ENCODE measurements at regions not wholly inside any gene's neighbourhood (a gene's known extent, or its start where the extent isn't known, plus 50 kb on each side); places are given as distances from the start of the nearest gene placed in this dataset.

DNA sequence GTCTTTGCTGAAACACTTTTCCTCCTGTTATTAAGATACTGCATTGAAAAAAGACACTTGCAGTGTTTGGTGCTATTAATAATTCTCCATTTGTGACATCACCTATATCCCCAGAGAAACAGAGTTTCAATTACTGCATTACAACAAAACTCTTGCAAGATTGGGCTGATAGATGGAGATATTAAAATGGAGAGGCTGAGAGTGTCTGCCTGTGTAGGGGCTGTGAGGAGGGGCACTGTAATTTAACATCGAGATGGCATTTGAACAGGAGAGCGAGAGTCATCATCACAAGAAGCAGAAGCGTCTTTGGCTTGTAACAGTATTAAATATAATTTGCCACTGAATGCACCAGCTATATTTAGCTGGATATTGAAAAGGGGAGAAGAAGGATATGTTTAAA lies 316.5 kb downstream of the CDH26 start:
- Histone ChIP-seq H3K4me2 (no peak overlapping the region), H3K9me3 (no peaks in the 10 kb centered on the region), H3K4me3 (no peak overlapping the region), H3K4me1 (no peaks in the 10 kb centered on the region), H3K27ac (no peak overlapping the region)
- FAIRE-seq: no peak
- WGBS (ENCODE audit: missing lambda C conversion rate): 10% methylated on average over 3 of the region's 3 CpGs
- no peak for TF ChIP-seq ZNF302 (CRISPR knock-in tag; IDR thresholded peaks at IDR 0.05)
- TF ChIP-seq JUNB (IDR thresholded peaks at IDR 0.05): no peak
- no peak for TF ChIP-seq CBX8 (IDR thresholded peaks at IDR 0.05)
- no peak for TF ChIP-seq PHF8 (IDR thresholded peaks at IDR 0.05; ENCODE audit: borderline replicate concordance, low read depth)
- no peak for TF ChIP-seq POLR2AphosphoS2 (conservative IDR thresholded peaks at IDR 0.05; ENCODE audit: low read length)
- TF ChIP-seq RCOR1 (IDR thresholded peaks at IDR 0.05; ENCODE audit: low read depth, low read length): no peak
- TF ChIP-seq RARB (CRISPR knock-in tag; IDR thresholded peaks at IDR 0.05): no peak
- TF ChIP-seq, protein P1, sequence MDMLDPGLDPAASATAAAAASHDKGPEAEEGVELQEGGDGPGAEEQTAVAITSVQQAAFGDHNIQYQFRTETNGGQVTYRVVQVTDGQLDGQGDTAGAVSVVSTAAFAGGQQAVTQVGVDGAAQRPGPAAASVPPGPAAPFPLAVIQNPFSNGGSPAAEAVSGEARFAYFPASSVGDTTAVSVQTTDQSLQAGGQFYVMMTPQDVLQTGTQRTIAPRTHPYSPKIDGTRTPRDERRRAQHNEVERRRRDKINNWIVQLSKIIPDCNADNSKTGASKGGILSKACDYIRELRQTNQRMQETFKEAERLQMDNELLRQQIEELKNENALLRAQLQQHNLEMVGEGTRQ (IDR thresholded peaks at IDR 0.05): no peak
- no peak for TF ChIP-seq CEBPB (IDR thresholded peaks at IDR 0.05)
- no peak for TF ChIP-seq RNF2 (IDR thresholded peaks at IDR 0.05; ENCODE audit: borderline replicate concordance, low read depth)
- TF ChIP-seq EHMT2 (IDR thresholded peaks at IDR 0.05; ENCODE audit: low read depth): no peak
- no peak for TF ChIP-seq RFX5 (IDR thresholded peaks at IDR 0.05)
- TF ChIP-seq POLR2A (IDR thresholded peaks at IDR 0.05; ENCODE audit: low read length): no peak
- no peak for TF ChIP-seq HEYL (CRISPR knock-in tag; IDR thresholded peaks at IDR 0.05)
- TF ChIP-seq, protein P2, sequence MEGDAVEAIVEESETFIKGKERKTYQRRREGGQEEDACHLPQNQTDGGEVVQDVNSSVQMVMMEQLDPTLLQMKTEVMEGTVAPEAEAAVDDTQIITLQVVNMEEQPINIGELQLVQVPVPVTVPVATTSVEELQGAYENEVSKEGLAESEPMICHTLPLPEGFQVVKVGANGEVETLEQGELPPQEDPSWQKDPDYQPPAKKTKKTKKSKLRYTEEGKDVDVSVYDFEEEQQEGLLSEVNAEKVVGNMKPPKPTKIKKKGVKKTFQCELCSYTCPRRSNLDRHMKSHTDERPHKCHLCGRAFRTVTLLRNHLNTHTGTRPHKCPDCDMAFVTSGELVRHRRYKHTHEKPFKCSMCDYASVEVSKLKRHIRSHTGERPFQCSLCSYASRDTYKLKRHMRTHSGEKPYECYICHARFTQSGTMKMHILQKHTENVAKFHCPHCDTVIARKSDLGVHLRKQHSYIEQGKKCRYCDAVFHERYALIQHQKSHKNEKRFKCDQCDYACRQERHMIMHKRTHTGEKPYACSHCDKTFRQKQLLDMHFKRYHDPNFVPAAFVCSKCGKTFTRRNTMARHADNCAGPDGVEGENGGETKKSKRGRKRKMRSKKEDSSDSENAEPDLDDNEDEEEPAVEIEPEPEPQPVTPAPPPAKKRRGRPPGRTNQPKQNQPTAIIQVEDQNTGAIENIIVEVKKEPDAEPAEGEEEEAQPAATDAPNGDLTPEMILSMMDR (IDR thresholded peaks at IDR 0.05): no peak
- TF ChIP-seq JUN (IDR thresholded peaks at IDR 0.05): no peak
- no peak for TF ChIP-seq TFCP2L1 (CRISPR knock-in tag; IDR thresholded peaks at IDR 0.05)
- TF ChIP-seq, protein P3, sequence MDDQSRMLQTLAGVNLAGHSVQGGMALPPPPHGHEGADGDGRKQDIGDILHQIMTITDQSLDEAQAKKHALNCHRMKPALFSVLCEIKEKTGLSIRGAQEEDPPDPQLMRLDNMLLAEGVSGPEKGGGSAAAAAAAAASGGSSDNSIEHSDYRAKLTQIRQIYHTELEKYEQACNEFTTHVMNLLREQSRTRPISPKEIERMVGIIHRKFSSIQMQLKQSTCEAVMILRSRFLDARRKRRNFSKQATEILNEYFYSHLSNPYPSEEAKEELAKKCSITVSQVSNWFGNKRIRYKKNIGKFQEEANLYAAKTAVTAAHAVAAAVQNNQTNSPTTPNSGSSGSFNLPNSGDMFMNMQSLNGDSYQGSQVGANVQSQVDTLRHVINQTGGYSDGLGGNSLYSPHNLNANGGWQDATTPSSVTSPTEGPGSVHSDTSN (IDR thresholded peaks at IDR 0.05): no peak
- TF ChIP-seq ZFP36 (IDR thresholded peaks at IDR 0.05; ENCODE audit: borderline replicate concordance, partially characterized antibody): no peak
- TF ChIP-seq EP300 (IDR thresholded peaks at IDR 0.05): no peak
- ATAC-seq: no peak
- DNase-seq (ENCODE audit: low read depth in 1 of 2, low spot score in 1 of 2): no peak
- ChIA-PET POLR2A (no interaction called here), CTCF (interaction anchor here (1.2 to 1.4 kb wide), 3 partner anchors 11 to 64 kb away, joined by 3 to 10 read pairs (median 3); no protein-coding TSS in a partner anchor)

DNA sequence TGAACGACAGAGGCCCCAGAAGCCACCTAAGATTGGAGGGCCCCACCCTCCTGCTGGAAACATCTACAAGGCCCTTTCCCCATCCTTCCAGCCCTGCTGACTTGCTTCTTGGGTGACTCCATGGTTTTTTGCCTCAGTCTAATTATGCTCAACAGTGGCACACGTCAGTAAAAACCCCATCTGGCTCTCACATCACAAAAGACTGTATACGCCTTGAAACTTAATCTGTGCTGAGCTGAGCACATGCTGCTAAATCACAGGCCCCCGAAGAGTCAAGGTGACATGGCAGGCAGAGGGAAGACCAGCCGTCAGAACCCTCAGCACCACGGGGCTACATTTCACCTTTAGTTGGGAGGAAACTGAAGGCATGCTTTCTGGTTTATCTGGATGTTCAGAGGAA lies 323.1 kb downstream of the CDH26 start:
- Histone ChIP-seq H3K4me2 (no peak overlapping the region), H3K4me3 (no peak overlapping the region), H3K4me1 (no peaks in the 10 kb centered on the region), H3K9me3 (peaks cover 11% of the 10 kb centered on the region; the same call in 2 of the 3 replicates), H3K27ac (no peak overlapping the region)
- WGBS (ENCODE audit: missing lambda C conversion rate): 12% methylated on average over 6 of the region's 6 CpGs
- FAIRE-seq (no peak), ATAC-seq (no peak), DNase-seq (ENCODE audit: low read depth in 1 of 2, low spot score in 1 of 2) (no peak)
- POLR2A ChIA-PET: no interaction called here
- TF ChIP-seq ZFP36 (IDR thresholded peaks at IDR 0.05; ENCODE audit: borderline replicate concordance, partially characterized antibody) (no peak), NPAS2 (CRISPR knock-in tag; IDR thresholded peaks at IDR 0.05; ENCODE audit: borderline replicate concordance) (no peak), MAZ (IDR thresholded peaks at IDR 0.05; ENCODE audit: borderline replicate concordance, low read depth, low read length) (no peak), POLR2A (IDR thresholded peaks at IDR 0.05; ENCODE audit: low read length) (no peak), TP53 (CRISPR knock-in tag; IDR thresholded peaks at IDR 0.05) (no peak)
- TF ChIP-seq, protein P4, sequence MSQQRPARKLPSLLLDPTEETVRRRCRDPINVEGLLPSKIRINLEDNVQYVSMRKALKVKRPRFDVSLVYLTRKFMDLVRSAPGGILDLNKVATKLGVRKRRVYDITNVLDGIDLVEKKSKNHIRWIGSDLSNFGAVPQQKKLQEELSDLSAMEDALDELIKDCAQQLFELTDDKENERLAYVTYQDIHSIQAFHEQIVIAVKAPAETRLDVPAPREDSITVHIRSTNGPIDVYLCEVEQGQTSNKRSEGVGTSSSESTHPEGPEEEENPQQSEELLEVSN (IDR thresholded peaks at IDR 0.05; ENCODE audit: borderline replicate concordance, low read depth): no peak
- TF ChIP-seq, protein P3 (IDR thresholded peaks at IDR 0.05): no peak
- TF ChIP-seq, protein P1 (IDR thresholded peaks at IDR 0.05): no peak
- CTCF ChIA-PET: no interaction called here
